ENCODE measurements at regions not wholly inside any gene's neighbourhood (a gene's known extent, or its start where the extent isn't known, plus 50 kb on each side); places are given as distances from the start of the nearest gene placed in this dataset.

DNA sequence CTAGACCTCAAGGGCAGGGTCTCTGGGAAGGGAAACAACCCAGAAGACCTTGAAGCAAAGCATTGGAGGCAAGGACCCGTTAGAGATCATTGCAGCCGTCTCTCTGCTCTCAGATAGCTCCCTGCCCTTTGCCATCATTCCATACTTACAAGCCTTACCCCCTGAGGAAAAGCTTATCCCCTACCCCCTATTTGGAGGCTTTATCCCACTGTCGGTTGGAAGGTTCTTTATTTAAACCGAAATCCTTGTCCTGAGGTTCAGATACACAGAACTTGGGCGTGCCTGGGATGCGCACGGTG lies 84.4 kb downstream of the EFNB1 start:
- TF ChIP-seq, protein P1, sequence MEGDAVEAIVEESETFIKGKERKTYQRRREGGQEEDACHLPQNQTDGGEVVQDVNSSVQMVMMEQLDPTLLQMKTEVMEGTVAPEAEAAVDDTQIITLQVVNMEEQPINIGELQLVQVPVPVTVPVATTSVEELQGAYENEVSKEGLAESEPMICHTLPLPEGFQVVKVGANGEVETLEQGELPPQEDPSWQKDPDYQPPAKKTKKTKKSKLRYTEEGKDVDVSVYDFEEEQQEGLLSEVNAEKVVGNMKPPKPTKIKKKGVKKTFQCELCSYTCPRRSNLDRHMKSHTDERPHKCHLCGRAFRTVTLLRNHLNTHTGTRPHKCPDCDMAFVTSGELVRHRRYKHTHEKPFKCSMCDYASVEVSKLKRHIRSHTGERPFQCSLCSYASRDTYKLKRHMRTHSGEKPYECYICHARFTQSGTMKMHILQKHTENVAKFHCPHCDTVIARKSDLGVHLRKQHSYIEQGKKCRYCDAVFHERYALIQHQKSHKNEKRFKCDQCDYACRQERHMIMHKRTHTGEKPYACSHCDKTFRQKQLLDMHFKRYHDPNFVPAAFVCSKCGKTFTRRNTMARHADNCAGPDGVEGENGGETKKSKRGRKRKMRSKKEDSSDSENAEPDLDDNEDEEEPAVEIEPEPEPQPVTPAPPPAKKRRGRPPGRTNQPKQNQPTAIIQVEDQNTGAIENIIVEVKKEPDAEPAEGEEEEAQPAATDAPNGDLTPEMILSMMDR (IDR thresholded peaks at IDR 0.05; ENCODE audit: low read depth, low read length, poor library complexity, severe bottlenecking) = no peak
- no peak for TF ChIP-seq EZH2phosphoT487 (IDR thresholded peaks at IDR 0.05; ENCODE audit: borderline replicate concordance, low read length)

All from DOHH2 (cell line).